Activated B cell treated with CpG ODN at 0.5 μM for 24 hours (primary cell): ENCODE measurements at regions not wholly inside any gene's neighbourhood (a gene's known extent, or its start where the extent isn't known, plus 50 kb on each side); places are given as distances from the start of the nearest gene placed in this dataset.

Experiments
- ATAC-seq: fragments of 200-7000 bp; cut with Tn5 transposase; one replicate; pipeline ENCODE4 v1.10.0; 2021; ENCODE audit warnings: low read depth, mild to moderate bottlenecking, moderate library complexity
- CTCF ChIA-PET: fragments of 350-600 bp; sonication (Branson Sonifier 250); formaldehyde crosslinking; loops from one replicate; lab custom pipeline; 2021; ENCODE audit warnings: antibody characterized with exemption; lab: Charles Lee
- POLR2A ChIA-PET: fragments of 350-600 bp; sonication (Branson Sonifier 250); formaldehyde crosslinking; loops from one replicate; lab custom pipeline; 2021; ENCODE audit warnings: antibody characterized with exemption; lab: Charles Lee
- DNase-seq: peaks from one replicate; pipeline ENCODE4 v3.0.0; 2022
- H3K27ac Mint-ChIP-seq: one replicate; pipeline ENCODE4 v1.8.0; 2020; ENCODE audit warnings: mixed read lengths
- H3K27me3 Mint-ChIP-seq: one replicate; pipeline ENCODE4 v1.8.0; 2021; ENCODE audit warnings: mixed read lengths
- H3K36me3 Mint-ChIP-seq: one replicate; pipeline ENCODE4 v1.8.0; 2021; ENCODE audit warnings: low read depth, mixed read lengths
- H3K4me1 Mint-ChIP-seq: one replicate; pipeline ENCODE4 v1.8.0; 2021; ENCODE audit warnings: mixed read lengths
- H3K4me3 Mint-ChIP-seq: one replicate; pipeline ENCODE4 v1.8.0; 2020; ENCODE audit warnings: mild to moderate bottlenecking, mixed read lengths
- H3K9me3 Mint-ChIP-seq: one replicate; pipeline ENCODE4 v1.8.0; 2020; ENCODE audit warnings: mixed read lengths
- intact Hi-C: fragments of 100-400 bp; cut with micrococcal nuclease; formaldehyde crosslinking; loops from one replicate; pipeline ENCODE4 v1.15.1; 2024
- TF ChIP-seq, protein P1 (sequence below): fragments of 200-600 bp; IDR thresholded peaks from one replicate; pipeline ENCODE4 v1.8.0; 2022; ENCODE audit warnings: antibody characterized with exemption, mild to moderate bottlenecking

DNA sequence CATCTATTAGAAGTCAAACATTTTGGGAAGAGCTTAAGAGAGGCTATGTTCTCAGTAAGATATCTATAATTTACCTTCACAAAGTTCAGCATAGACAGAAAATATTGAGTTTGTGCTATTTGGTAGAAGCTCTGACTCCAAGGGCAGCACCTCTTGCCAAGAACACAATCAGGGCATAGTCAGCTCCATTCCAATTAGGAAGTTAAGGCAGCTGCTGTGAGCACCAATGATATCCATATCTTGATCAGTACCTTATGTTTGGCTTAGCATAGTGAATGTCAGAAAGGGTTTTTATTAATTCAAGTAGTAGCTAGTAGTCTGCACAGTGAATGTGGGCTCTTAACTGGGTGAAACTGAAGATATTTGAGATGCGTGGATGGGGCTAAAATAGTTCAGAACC lies 86.4 kb upstream of the SPRED2 start:
- H3K4me3 Mint-ChIP-seq = no peak overlapping the region
- DNase-seq (no peak), ATAC-seq (no peak)
- H3K27me3 Mint-ChIP-seq = peaks cover 7% of the 10 kb centered on the region
- intact Hi-C loops = no loop called here
- H3K4me1 Mint-ChIP-seq = no peaks in the 10 kb centered on the region
- TF ChIP-seq, protein P1, sequence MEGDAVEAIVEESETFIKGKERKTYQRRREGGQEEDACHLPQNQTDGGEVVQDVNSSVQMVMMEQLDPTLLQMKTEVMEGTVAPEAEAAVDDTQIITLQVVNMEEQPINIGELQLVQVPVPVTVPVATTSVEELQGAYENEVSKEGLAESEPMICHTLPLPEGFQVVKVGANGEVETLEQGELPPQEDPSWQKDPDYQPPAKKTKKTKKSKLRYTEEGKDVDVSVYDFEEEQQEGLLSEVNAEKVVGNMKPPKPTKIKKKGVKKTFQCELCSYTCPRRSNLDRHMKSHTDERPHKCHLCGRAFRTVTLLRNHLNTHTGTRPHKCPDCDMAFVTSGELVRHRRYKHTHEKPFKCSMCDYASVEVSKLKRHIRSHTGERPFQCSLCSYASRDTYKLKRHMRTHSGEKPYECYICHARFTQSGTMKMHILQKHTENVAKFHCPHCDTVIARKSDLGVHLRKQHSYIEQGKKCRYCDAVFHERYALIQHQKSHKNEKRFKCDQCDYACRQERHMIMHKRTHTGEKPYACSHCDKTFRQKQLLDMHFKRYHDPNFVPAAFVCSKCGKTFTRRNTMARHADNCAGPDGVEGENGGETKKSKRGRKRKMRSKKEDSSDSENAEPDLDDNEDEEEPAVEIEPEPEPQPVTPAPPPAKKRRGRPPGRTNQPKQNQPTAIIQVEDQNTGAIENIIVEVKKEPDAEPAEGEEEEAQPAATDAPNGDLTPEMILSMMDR = no peak
- H3K36me3 Mint-ChIP-seq = no peaks in the 10 kb centered on the region
- no peaks in the 10 kb centered on the region for H3K9me3 Mint-ChIP-seq
- H3K27ac Mint-ChIP-seq = no peak overlapping the region
- ChIA-PET CTCF (no interaction called here), POLR2A (no interaction called here)

DNA sequence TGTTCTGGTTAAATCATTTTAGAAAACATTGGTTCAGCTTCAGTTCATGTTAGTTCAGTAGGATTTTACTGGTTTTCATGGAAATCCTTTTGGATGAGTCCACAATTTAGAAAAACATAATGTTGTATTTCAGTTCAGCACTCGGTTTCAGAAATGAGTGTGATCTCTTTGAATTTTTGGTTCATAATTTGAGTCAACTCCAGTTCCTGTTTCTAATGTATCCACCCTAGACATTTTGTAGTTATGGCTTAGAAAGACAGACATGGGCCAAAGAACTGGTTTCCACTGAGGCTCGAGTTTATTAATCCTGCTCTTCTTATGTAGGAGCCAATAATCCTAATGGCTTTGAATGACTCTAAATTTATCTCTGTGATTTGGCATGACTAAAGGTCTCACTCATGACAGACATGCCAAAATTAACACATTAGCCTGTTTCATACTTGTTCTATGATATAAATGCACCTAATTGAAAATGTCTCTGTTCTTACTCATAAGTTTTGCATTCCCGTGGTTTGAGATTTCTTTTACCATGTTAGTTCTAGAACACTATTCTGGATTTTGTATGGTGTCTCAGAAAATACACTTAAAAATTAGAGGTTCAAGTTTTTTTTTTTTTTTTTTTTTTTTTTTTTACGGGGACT lies 82.3 kb upstream of the SPRED2 start:
- H3K27me3 Mint-ChIP-seq = peaks cover 4% of the 10 kb centered on the region
- no peaks in the 10 kb centered on the region for H3K36me3 Mint-ChIP-seq
- intact Hi-C loops = no loop called here
- no peak overlapping the region for H3K27ac Mint-ChIP-seq
- CTCF ChIA-PET = no interaction called here
- no peak overlapping the region for H3K4me3 Mint-ChIP-seq
- no peak for DNase-seq
- TF ChIP-seq, protein P1 = no peak
- no peak for ATAC-seq
- H3K9me3 Mint-ChIP-seq = no peaks in the 10 kb centered on the region
- no peaks in the 10 kb centered on the region for H3K4me1 Mint-ChIP-seq
- POLR2A ChIA-PET = no interaction called here

DNA sequence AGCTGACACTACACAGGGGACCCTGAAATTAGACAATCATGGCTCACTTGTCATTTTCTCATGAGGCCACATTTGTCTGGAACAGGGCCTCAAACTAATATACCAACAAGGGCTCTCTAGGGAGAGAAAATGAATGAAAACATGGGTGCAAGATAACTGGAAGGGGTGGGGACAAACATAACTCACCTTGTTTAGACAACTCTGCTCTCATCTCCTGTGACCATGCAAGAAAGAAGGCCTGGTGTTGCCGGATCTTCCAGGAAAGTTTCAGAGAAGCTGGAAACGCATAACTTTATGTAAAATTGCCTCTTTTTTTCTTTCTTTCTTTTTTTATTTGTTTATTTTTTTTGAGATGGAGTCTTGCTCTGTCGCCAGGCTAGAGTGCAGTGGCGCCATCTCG lies 80.4 kb upstream of the SPRED2 start:
- H3K4me1 Mint-ChIP-seq = no peaks in the 10 kb centered on the region
- H3K36me3 Mint-ChIP-seq = no peaks in the 10 kb centered on the region
- no peak for ATAC-seq
- TF ChIP-seq, protein P1 = no peak
- POLR2A ChIA-PET = no interaction called here
- CTCF ChIA-PET = interaction anchor here (0.7 kb wide), 1 partner anchor 247 kb away, joined by 3 read pairs; no protein-coding TSS in a partner anchor
- intact Hi-C loops = no loop called here
- H3K27me3 Mint-ChIP-seq = peaks cover 7% of the 10 kb centered on the region
- H3K27ac Mint-ChIP-seq = no peak overlapping the region
- no peak overlapping the region for H3K4me3 Mint-ChIP-seq
- no peak for DNase-seq
- H3K9me3 Mint-ChIP-seq = peaks cover 4% of the 10 kb centered on the region

DNA sequence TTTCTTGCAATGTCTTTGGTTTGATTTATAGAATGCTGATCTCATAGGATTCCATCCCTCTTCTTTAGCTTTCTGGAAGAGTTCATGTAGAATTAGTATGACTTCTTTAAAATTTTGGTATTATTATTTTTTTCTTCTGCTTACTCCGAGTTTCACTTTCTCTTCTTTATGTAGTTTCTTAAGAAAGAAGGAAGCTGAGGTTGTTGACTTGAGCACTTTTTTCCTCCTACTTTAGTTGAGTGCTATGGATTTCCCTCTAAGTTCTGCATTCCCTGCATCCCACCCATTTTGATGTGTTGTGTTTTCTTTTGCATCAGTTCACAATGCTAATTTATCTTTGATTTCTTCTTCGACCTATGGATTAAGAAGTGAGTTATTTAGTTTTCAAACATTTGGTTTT lies 78.9 kb upstream of the SPRED2 start:
- intact Hi-C loops = no loop called here
- H3K4me1 Mint-ChIP-seq = no peaks in the 10 kb centered on the region
- CTCF ChIA-PET = no interaction called here
- no peak for ATAC-seq
- no peak for DNase-seq
- H3K27me3 Mint-ChIP-seq = peaks cover 7% of the 10 kb centered on the region
- TF ChIP-seq, protein P1 = no peak
- peaks cover 4% of the 10 kb centered on the region for H3K9me3 Mint-ChIP-seq
- no peak overlapping the region for H3K4me3 Mint-ChIP-seq
- H3K27ac Mint-ChIP-seq = no peak overlapping the region
- no peaks in the 10 kb centered on the region for H3K36me3 Mint-ChIP-seq
- POLR2A ChIA-PET = no interaction called here

DNA sequence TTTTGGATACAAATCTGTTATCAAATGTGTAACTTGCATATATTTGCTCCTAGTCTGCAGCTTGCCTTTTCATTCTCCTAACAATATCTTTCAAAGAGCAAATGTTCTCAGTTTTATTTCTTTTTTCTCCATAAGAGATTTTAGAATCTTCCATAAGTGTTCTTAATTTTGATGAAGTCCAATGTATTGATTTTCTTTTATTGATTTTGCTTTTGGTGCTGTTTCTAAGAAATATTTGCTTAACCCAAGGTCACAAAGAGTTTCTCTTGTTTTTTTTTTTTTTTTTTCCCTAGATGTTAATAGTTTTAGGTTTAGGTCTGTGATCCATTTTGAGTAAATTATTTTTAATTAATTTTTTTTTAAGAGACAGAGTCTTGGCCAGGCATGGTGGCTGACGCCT lies 75.8 kb upstream of the SPRED2 start:
- Mint-ChIP-seq H3K27me3 (peaks cover 5% of the 10 kb centered on the region), H3K9me3 (peaks cover 4% of the 10 kb centered on the region), H3K4me3 (no peak overlapping the region), H3K4me1 (no peaks in the 10 kb centered on the region), H3K27ac (no peak overlapping the region), H3K36me3 (no peaks in the 10 kb centered on the region)
- DNase-seq (no peak), ATAC-seq (no peak)
- ChIA-PET POLR2A (no interaction called here), CTCF (no interaction called here)
- TF ChIP-seq, protein P1 = no peak
- intact Hi-C loops = no loop called here
